T-helper 1 cell treated with Interleukin-12 subunit alpha and Interleukin-12 subunit beta and Interleukin-4 antibody, amounts not matched to agents 30 ng/mL and 1 ng/mL, for 36 hours (primary cell): ENCODE measurements at regions not wholly inside any gene's neighbourhood (a gene's known extent, or its start where the extent isn't known, plus 50 kb on each side); places are given as distances from the start of the nearest gene placed in this dataset.
"Not testable (repeated sequence)": the region's sequence is repeated elsewhere in the genome, so short reads cannot be mapped to it uniquely, and the experiment has no call there.

Experiments used
- intact Hi-C: fragments of 100-400 bp; cut with micrococcal nuclease; formaldehyde crosslinking; loops from one replicate; pipeline ENCODE4 v1.15.1; 2024

DNA sequence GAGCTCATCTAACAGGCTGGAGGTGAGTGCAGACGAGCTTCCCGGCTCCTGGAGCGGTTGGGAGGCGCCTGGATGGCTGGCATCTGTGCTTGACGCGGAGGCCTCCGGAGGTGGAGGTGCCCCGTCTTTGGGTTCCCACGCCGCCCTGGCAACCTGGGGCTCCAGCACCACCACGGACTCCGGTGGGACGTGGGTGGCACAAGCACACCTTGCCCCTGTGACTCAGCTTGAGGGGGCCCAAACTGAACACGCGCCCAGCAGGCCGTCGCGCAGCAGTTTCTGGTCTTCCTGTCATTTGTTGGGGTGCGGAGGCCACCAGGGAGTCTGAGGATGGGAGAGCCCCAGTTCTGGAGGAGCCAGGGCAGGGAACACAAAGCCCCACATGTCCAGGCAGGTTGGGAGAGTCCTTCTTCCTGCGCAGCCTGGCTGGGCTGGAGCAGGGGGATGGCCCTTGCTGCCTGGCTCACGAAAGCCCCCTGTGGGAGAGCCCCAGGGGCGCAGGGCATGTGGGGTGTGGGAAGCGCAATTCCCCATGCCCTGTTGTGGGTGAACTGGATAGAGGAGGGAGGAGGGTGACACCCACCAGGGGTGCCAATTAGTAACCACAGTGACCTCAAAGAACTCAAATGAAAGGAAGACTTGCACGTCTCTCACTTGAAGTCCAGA is 1378.6 kb upstream of the DEFB115 start:
- intact Hi-C loops = no loop called here

DNA sequence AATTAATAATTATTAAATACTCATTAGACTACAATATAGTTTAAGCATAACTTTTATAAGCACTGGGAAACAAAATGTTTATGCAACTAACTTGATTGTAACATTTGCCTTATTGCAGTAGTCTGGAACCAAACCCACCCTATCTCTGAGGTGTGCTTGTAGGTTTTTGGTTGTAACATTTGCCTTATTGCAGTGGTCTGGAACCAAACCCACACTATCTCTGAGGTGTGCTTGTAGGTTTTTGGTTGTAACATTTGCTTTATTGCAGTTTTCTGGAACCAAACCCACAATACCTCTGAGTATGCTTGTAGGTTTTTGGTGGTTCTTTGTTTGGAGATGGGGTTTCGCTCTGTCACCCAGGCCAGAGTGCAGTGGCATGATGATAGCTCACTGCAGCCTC is 1376.4 kb upstream of the DEFB115 start:
- intact Hi-C loops = loop anchor here (10.0 kb wide), 1 partner anchor 756 kb away; no protein-coding TSS in a partner anchor

DNA sequence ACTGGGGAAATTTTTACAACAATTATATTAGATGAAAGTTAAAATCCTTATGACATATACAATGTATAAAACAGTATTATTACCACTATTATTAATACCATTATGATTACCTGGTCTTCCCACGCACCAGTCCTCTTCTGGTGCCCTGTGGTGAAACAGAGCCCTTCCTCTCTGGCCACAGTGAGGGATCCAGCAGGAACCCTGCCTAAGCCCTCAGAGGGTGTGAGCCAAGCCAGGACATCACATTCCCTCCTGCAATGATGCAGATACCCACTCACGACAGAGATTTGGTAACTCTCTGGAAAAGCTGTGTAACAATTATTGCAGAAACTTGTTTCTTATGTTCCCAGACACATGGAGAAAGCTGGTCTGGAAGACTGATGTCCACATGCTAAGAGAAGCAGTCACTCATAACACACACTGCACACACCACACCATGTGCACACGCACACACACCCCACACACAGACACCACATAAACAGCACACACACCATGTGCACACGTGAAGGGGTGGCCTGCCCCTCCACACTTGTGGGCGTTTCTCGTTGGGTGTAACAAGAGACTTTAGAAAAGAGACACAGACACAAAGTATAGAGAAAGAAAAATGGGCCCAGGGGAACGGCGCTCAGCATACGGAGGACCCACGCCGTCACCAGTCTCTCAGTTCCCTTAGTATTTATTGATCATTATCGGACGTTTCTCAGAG is 1373.8 kb upstream of the DEFB115 start:
- intact Hi-C loops = loop anchor here (10.0 kb wide), 1 partner anchor 759 kb away; no protein-coding TSS in a partner anchor

DNA sequence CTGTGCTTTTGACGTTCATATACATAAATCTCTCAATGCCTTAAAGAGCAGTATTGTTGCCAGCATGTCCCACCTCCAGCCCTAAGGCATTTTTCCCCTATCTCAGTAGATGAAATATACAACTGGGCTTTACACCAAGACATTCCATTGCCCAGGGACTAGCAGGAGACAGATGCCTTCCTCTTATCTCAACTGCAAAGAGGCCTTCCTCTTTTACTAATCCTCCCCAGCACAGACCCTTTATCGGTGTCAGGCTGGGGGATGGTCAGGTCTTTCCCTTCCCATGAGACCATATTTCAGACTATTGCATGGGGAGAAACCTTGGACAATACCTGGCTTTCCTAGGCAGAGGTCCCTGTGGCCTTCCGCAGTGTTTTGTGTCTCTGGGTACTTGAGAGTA is 1373.1 kb upstream of the DEFB115 start:
- intact Hi-C loops = loop anchor here (10.0 kb wide), 1 partner anchor 760 kb away; no protein-coding TSS in a partner anchor

DNA sequence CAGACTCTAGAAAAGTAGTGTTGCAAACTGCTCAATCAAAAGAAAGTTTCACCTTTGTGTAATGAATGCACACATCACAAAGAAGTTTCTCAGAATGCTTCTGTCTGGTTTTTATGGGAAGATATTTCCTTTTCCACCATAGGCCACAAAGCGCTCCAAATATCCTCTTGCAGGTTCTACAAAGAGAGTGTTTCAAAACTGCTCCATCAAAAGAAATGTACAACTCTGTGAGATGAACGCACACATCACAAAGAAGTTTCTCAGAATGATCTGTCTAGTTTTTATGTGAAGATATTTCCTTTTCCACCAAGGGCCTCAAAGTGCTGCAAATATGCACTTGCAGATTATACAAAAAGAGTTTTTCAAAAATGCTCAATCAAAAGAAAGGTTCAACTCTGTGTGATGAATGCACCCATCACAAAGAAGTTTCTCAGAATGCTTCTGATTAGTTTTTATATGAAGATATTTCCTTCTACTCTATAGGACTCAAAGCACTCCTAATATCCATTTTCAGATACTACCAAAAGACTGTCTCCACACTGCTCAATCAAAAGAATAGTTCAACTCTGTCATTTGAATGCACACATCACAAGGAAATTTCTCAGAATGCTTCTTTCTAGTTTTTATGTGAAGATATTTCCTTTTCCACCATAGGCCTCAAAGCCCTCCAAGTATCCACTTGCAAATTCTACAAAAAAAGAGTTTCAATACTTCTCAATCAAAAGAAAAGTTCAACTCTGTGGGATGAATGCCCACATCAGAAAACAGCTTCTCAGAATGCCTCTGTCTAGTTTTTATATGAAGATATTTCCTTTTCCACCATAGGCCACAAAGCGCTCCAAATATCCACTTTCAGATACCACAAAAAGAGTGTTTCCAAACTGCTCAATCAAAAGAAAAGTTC is 1371.9 kb upstream of the DEFB115 start:
- intact Hi-C loops = loop anchor here (10.0 kb wide), 1 partner anchor 761 kb away; no protein-coding TSS in a partner anchor

- intact Hi-C loops = not testable (repeated sequence)
These were observed 1365.9 kb upstream of the DEFB115 start for GRCh38 chr20:29891555-29891954.
